ENCODE measurements at regions not wholly inside any gene's neighbourhood (a gene's known extent, or its start where the extent isn't known, plus 50 kb on each side); places are given as distances from the start of the nearest gene placed in this dataset.

DNA sequence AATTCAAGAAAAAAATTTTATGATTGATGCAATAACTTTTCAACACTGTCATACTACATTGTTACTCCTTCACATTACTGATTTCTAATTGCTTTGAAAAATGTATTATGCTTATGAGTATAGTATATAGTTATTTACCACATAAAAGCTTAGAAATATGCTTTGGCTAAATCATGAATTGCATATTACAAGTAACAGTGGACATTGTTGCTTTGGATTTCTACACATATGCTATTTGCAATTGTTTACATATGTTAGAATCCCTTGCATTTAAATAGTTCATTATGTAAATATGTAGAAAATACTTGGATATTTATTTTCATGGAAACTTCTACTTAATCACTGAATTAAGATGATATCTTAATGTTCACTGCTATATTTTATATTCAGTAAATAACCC lies 577.5 kb downstream of the QKI start:
- TF ChIP-seq, protein P1, sequence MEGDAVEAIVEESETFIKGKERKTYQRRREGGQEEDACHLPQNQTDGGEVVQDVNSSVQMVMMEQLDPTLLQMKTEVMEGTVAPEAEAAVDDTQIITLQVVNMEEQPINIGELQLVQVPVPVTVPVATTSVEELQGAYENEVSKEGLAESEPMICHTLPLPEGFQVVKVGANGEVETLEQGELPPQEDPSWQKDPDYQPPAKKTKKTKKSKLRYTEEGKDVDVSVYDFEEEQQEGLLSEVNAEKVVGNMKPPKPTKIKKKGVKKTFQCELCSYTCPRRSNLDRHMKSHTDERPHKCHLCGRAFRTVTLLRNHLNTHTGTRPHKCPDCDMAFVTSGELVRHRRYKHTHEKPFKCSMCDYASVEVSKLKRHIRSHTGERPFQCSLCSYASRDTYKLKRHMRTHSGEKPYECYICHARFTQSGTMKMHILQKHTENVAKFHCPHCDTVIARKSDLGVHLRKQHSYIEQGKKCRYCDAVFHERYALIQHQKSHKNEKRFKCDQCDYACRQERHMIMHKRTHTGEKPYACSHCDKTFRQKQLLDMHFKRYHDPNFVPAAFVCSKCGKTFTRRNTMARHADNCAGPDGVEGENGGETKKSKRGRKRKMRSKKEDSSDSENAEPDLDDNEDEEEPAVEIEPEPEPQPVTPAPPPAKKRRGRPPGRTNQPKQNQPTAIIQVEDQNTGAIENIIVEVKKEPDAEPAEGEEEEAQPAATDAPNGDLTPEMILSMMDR (IDR thresholded peaks at IDR 0.05): no peak
- no peak for TF ChIP-seq POLR2A (IDR thresholded peaks at IDR 0.05)
